Lung (tissue), 11 donors: ENCODE measurements at regions not wholly inside any gene's neighbourhood (a gene's known extent, or its start where the extent isn't known, plus 50 kb on each side); places are given as distances from the start of the nearest gene placed in this dataset.

ENCODE experiments used
- ATAC-seq: fragments of 200-7000 bp; cut with Tn5 transposase; one replicate; pipeline ENCODE4 v1.9.1; 2020; ENCODE audit warnings: moderate number of reproducible peaks; ENCODE audit not compliant: insufficient read depth, low FRiP score
- DNase-seq, 3 donors: peaks; one replicate each; pipeline ENCODE4 v3.0.0-alpha.2; 2013 to 2017
- H3K27ac ChIP-seq, 2 donors: one replicate each; pipeline ENCODE4 v1.5.1; 2013; ENCODE audit warnings: mild to moderate bottlenecking in 2 of 2, moderate library complexity in 2 of 2, control low read depth in 1 of 2, inconsistent platforms in 1 of 2, low read depth in 1 of 2, low read length in 1 of 2
- H3K27me3 ChIP-seq, 3 donors: one replicate each; pipeline ENCODE4 v1.5.1; 2013; ENCODE audit warnings: low read length in 2 of 3; ENCODE audit not compliant: control insufficient read depth in 3 of 3, insufficient read depth in 3 of 3
- H3K36me3 ChIP-seq, 4 donors: one replicate each; pipeline ENCODE4 v1.5.1; 2013; ENCODE audit warnings: low read length in 4 of 4, mild to moderate bottlenecking in 1 of 4, moderate library complexity in 1 of 4; ENCODE audit not compliant: control insufficient read depth in 4 of 4, insufficient read depth in 4 of 4
- H3K4me1 ChIP-seq, 5 donors: one replicate each; pipeline ENCODE4 v1.5.1; 2013; ENCODE audit warnings: low read length in 5 of 5, mild to moderate bottlenecking in 2 of 5, moderate library complexity in 1 of 5; ENCODE audit not compliant: control insufficient read depth in 5 of 5, insufficient read depth in 5 of 5
- H3K4me3 ChIP-seq: one replicate; pipeline ENCODE4 v1.5.1; 2013; ENCODE audit warnings: mild to moderate bottlenecking, control low read depth, moderate library complexity
- H3K9ac ChIP-seq, 2 donors: one replicate each; pipeline ENCODE4 v1.5.1; 2013; ENCODE audit warnings: low read length in 2 of 2, control low read depth in 1 of 2; ENCODE audit not compliant: insufficient read depth in 1 of 2
- H3K9me3 ChIP-seq, 4 donors: one replicate each; pipeline ENCODE4 v1.5.1; 2013; ENCODE audit warnings: low read length in 3 of 4, mild to moderate bottlenecking in 1 of 4, moderate library complexity in 1 of 4; ENCODE audit not compliant: control insufficient read depth in 4 of 4, insufficient read depth in 3 of 4
- WGBS, 2 donors: extraction: QIAGEN DNeasy Blood & Tissue Kit; methylation state at CpG; one replicate each; pipeline ENCODE4 v1.1.7; 2013; 5-methylcytosine and 5-hydroxymethylcytosine counted together
- TF ChIP-seq, protein P1 (sequence below): IDR thresholded peaks from 2 replicates; pipeline ENCODE4 v1.5.1; 2012; ENCODE audit warnings: mild to moderate bottlenecking; ENCODE audit errors: control extremely low read depth, extremely low read depth
- donor health status: control.
- donor health status: control.
- donor health status: Bipolar disorder and iron deficiency.
- donor health status: healthy.
- donor health status: DM: yes; HTN: yes; CAD: no.

DNA sequence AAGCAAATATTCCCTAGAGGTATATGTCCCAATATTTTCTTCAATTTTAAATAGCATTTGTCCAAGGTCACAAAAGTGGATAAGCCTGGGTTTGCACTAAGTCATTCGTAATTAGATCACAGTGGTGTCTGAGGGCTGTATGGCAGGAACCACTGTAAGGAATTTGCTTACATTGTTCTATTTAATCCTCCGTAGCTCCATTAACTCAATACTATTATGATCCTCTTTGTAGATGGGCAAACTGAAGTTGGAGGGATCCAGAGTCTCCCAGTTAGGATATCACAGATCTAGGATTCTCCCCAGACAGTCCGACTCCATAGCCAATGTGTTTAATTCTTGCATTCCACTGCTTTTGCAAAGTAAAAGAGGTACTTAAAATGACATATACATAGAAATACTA is 242.7 kb upstream of the DCAF8L1 start:
- Histone ChIP-seq H3K4me3 (no peak overlapping the region), H3K27ac (no peak overlapping the region), H3K36me3 (no peaks in the 10 kb centered on the region), H3K9ac (no peak overlapping the region), H3K9me3 (no peaks in the 10 kb centered on the region), H3K4me1 (no peaks in the 10 kb centered on the region), H3K27me3 (no peaks in the 10 kb centered on the region)
- 70 to 91% methylated on average over 3 of the region's 3 CpGs for WGBS, 2 donors
- TF ChIP-seq, protein P1, sequence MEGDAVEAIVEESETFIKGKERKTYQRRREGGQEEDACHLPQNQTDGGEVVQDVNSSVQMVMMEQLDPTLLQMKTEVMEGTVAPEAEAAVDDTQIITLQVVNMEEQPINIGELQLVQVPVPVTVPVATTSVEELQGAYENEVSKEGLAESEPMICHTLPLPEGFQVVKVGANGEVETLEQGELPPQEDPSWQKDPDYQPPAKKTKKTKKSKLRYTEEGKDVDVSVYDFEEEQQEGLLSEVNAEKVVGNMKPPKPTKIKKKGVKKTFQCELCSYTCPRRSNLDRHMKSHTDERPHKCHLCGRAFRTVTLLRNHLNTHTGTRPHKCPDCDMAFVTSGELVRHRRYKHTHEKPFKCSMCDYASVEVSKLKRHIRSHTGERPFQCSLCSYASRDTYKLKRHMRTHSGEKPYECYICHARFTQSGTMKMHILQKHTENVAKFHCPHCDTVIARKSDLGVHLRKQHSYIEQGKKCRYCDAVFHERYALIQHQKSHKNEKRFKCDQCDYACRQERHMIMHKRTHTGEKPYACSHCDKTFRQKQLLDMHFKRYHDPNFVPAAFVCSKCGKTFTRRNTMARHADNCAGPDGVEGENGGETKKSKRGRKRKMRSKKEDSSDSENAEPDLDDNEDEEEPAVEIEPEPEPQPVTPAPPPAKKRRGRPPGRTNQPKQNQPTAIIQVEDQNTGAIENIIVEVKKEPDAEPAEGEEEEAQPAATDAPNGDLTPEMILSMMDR, result no peak
- no peak for DNase-seq
- ATAC-seq, result no peak

DNA sequence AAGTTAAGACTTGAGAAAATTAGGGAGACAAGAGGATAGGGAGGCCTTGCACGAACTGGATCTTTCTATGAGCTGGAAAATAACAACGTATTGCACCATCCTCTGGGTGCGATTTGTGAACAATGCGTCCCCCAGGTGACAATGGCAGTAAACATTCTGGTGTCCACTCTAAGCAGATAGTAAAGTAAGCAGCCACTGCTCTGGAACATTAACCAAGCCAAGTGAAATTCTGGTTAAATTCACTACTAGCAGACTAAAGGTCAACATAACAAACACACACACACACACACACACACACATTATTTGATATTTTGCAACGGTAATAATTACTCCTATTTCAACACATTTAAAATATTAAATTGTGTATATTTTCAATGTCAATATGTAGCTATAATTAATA is 242.2 kb upstream of the DCAF8L1 start:
- H3K27ac ChIP-seq, result no peak overlapping the region
- no peaks in the 10 kb centered on the region for H3K9me3 ChIP-seq
- TF ChIP-seq, protein P1, result no peak
- no peak overlapping the region for H3K9ac ChIP-seq
- no peak overlapping the region for H3K4me3 ChIP-seq
- DNase-seq, result no peak
- no peaks in the 10 kb centered on the region for H3K4me1 ChIP-seq
- WGBS, 2 donors, result 72 to 86% methylated on average over 5 of the region's 5 CpGs
- no peak for ATAC-seq
- no peaks in the 10 kb centered on the region for H3K36me3 ChIP-seq
- H3K27me3 ChIP-seq, result no peaks in the 10 kb centered on the region

DNA sequence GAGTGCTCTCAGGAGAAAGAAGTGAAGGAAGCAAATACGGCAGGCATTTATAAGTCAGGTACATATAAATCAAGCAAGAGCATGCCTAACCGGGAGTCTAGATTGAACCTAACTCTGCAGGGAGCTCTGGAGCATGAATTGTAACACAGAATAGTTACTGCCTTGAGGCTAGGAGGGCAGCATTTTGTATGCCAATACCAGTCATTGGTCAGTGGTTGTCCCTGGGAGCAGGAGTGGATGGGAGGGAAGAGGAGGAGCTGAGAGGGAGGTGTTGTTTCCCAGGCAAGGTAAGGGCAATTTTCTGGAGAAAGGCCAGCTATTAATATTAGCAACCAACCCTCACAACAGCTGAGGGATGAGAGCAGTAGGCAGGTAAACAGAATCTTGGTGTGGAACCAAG is 224.7 kb upstream of the DCAF8L1 start:
- no peak for DNase-seq
- 60 to 78% methylated on average over 2 of the region's 2 CpGs for WGBS, 2 donors
- Histone ChIP-seq H3K27ac (no peak overlapping the region), H3K27me3 (no peaks in the 10 kb centered on the region), H3K9me3 (no peaks in the 10 kb centered on the region), H3K4me1 (no peaks in the 10 kb centered on the region), H3K4me3 (no peak overlapping the region), H3K36me3 (no peaks in the 10 kb centered on the region), H3K9ac (no peak overlapping the region)
- TF ChIP-seq, protein P1, result no peak
- no peak for ATAC-seq

DNA sequence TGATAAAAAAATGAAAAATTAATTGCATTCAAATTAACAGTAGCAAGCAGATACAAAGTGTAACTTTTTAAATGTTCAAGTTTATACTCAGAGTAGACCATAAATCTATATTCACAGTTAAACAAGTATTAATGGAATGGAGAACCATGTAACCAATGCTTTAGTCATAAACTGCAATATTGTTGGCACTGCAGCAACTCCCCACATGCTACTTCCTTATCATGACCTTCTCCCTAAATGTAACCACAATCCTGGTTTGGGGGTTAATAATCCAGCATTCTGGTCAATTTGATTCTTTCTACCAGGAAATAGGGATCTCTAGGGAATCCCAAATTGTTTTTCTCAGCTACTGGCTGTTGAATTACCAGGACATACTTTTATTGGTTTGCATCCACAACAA is 223.9 kb upstream of the DCAF8L1 start:
- Histone ChIP-seq H3K9me3 (no peaks in the 10 kb centered on the region), H3K27me3 (no peaks in the 10 kb centered on the region), H3K4me1 (no peaks in the 10 kb centered on the region), H3K27ac (no peak overlapping the region), H3K9ac (no peak overlapping the region), H3K36me3 (no peaks in the 10 kb centered on the region), H3K4me3 (no peak overlapping the region)
- TF ChIP-seq, protein P1, result no peak
- no peak for DNase-seq
- no peak for ATAC-seq
